H1 (cell line): ENCODE measurements at regions not wholly inside any gene's neighbourhood (a gene's known extent, or its start where the extent isn't known, plus 50 kb on each side); places are given as distances from the start of the nearest gene placed in this dataset.

ENCODE experiments used
- CTCF ChIA-PET: fragments of 300-600 bp; sonication (Branson Sonifier 250); formaldehyde crosslinking; loops from one replicate; lab custom pipeline; 2021; ENCODE audit not compliant: partially characterized antibody; lab: Charles Lee
- POLR2A ChIA-PET: fragments of 300-600 bp; sonication (Branson Sonifier 250); formaldehyde crosslinking; loops from one replicate; lab custom pipeline; 2021; ENCODE audit warnings: inconsistent platforms; ENCODE audit not compliant: partially characterized antibody; lab: Charles Lee
- DNase-seq, 2 experiments: peaks; one replicate each; pipeline versions ENCODE4 v3.0.0 to v3.0.0-alpha.2; 2010 to 2022; ENCODE audit warnings: low spot score in 2 of 2, low read depth in 1 of 2, mixed read lengths in 1 of 2
- FAIRE-seq: peaks from 2 replicates; lab custom pipeline; 2011; peaks lifted over from hg19 to GRCh38; lab: Jason Lieb, UNC
- H2AFZ ChIP-seq: 2 replicates; pipeline ENCODE4 v1.8.1; 2012; ENCODE audit warnings: low read length, inconsistent platforms
- H2AK5ac ChIP-seq: 2 replicates; pipeline ENCODE4 v1.6.1; 2013; ENCODE audit warnings: low read depth, low read length
- H2BK120ac ChIP-seq: replicated peaks from 2 replicates; pipeline ENCODE3; 2013; ENCODE audit warnings: low read depth, low read length, inconsistent platforms
- H2BK12ac ChIP-seq: 2 replicates; pipeline ENCODE4 v1.6.1; 2013; ENCODE audit warnings: low read depth, low read length
- H2BK15ac ChIP-seq: 2 replicates; pipeline ENCODE4 v1.6.1; 2013; ENCODE audit warnings: low read length
- H2BK20ac ChIP-seq: 2 replicates; pipeline ENCODE4 v1.6.1; 2013; ENCODE audit warnings: low read length
- H2BK5ac ChIP-seq: 2 replicates; pipeline ENCODE4 v1.6.1; 2013; ENCODE audit warnings: low read depth, low read length
- H3K14ac ChIP-seq: 2 replicates; pipeline ENCODE4 v1.6.1; 2013; ENCODE audit warnings: inconsistent platforms; ENCODE audit not compliant: insufficient read length
- H3K18ac ChIP-seq: 2 replicates; pipeline ENCODE4 v1.6.1; 2013; ENCODE audit warnings: low read length; ENCODE audit errors: extremely low read depth
- H3K23ac ChIP-seq: 2 replicates; pipeline ENCODE4 v1.6.1; 2013; ENCODE audit warnings: inconsistent platforms; ENCODE audit not compliant: insufficient read length
- H3K23me2 ChIP-seq: 2 replicates; pipeline ENCODE4 v1.6.1; 2013; ENCODE audit warnings: low read depth, low read length
- H3K27ac ChIP-seq: 2 replicates; pipeline ENCODE4 v1.6.1; 2011; ENCODE audit warnings: low read depth, low read length, inconsistent platforms
- H3K27me3 ChIP-seq, 4 experiments: replicated peaks in 1 of 4; 1 replicate in 1 of 4; 2 replicates in 3 of 4; pipeline versions ENCODE4 v1.6.1 to v1.8.1; 2011 to 2013; ENCODE audit warnings: low read length in 3 of 4, mild to moderate bottlenecking in 3 of 4, inconsistent platforms in 2 of 4, mixed read lengths in 2 of 4, moderate library complexity in 1 of 4; ENCODE audit not compliant: control insufficient read depth in 3 of 4, insufficient read depth in 3 of 4; ENCODE audit errors: extremely low read depth in 1 of 4
- H3K36me3 ChIP-seq, 4 experiments: 2 replicates each; pipeline versions ENCODE4 v1.6.1 to v1.8.1; 2011 to 2013; ENCODE audit warnings: mild to moderate bottlenecking in 4 of 4, low read length in 3 of 4, moderate library complexity in 2 of 4, control low read depth in 1 of 4, inconsistent platforms in 1 of 4; ENCODE audit not compliant: insufficient read depth in 4 of 4, control insufficient read depth in 2 of 4
- H3K4ac ChIP-seq: replicated peaks from 2 replicates; pipeline ENCODE3; 2013; ENCODE audit warnings: low read length, low read depth, mixed read lengths, inconsistent platforms; ENCODE audit not compliant: insufficient read length
- H3K4me1 ChIP-seq, 4 experiments: replicated peaks in 1 of 4; 1 replicate in 1 of 4; 2 replicates in 3 of 4; pipeline versions ENCODE4 v1.6.1 to v1.8.1; 2011 to 2013; ENCODE audit warnings: low read length in 3 of 4, inconsistent platforms in 2 of 4, mixed read lengths in 1 of 4; ENCODE audit not compliant: insufficient read depth in 4 of 4, control insufficient read depth in 3 of 4
- H3K4me2 ChIP-seq, 2 experiments: 2 replicates each; pipeline versions ENCODE4 v1.6.1 to v1.8.1; 2011 to 2013; ENCODE audit warnings: low read depth in 2 of 2, low read length in 2 of 2, control low read depth in 1 of 2, inconsistent platforms in 1 of 2, mild to moderate bottlenecking in 1 of 2; ENCODE audit not compliant: insufficient read depth in 1 of 2
- H3K4me3 ChIP-seq, 4 experiments: fragments of 200-600, 300-600 bp in 1 of 4; sonication (generic), shearing (Covaris generic), sonication (Bioruptor Twin) in 1 of 4; 2 replicates each; pipeline versions ENCODE4 v1.5.1 to v1.8.1; 2011 to 2016; ENCODE audit warnings: low read length in 4 of 4, low read depth in 3 of 4, control low read depth in 2 of 4, inconsistent platforms in 2 of 4, mild to moderate bottlenecking in 2 of 4, mixed read lengths in 1 of 4, moderate library complexity in 1 of 4; ENCODE audit not compliant: insufficient read depth in 2 of 4; ENCODE audit errors: extremely low read depth in 1 of 4
- H3K56ac ChIP-seq: replicated peaks from 2 replicates; pipeline ENCODE3; 2013; ENCODE audit warnings: low read depth, mild to moderate bottlenecking, mixed read lengths, low read length, inconsistent platforms; ENCODE audit not compliant: insufficient read length
- H3K79me1 ChIP-seq: 2 replicates; pipeline ENCODE4 v1.6.1; 2013; ENCODE audit warnings: low read depth, low read length, control low read depth
- H3K79me2 ChIP-seq, 2 experiments: 2 replicates each; pipeline versions ENCODE4 v1.6.1 to v1.8.1; 2012 to 2013; ENCODE audit warnings: low read length in 2 of 2, mild to moderate bottlenecking in 2 of 2, inconsistent platforms in 1 of 2; ENCODE audit not compliant: insufficient read depth in 2 of 2, control insufficient read depth in 1 of 2
- H3K9ac ChIP-seq, 4 experiments: replicated peaks in 1 of 4; 1 replicate in 1 of 4; 2 replicates in 3 of 4; pipeline versions ENCODE4 v1.6.1 to v1.8.1; 2011 to 2013; ENCODE audit warnings: low read depth in 3 of 4, low read length in 3 of 4, control low read depth in 2 of 4, mild to moderate bottlenecking in 2 of 4, moderate library complexity in 2 of 4, inconsistent platforms in 1 of 4; ENCODE audit errors: extremely low read depth in 1 of 4
- H3K9me3 ChIP-seq, 2 experiments: 2 replicates each; pipeline versions ENCODE4 v1.6.1 to v1.8.1; 2012 to 2013; ENCODE audit warnings: mild to moderate bottlenecking in 2 of 2, moderate library complexity in 2 of 2, control low read depth in 1 of 2, inconsistent platforms in 1 of 2, low read depth in 1 of 2, low read length in 1 of 2, mixed read lengths in 1 of 2; ENCODE audit not compliant: insufficient read depth in 2 of 2
- H4K20me1 ChIP-seq, 2 experiments: replicated peaks in 1 of 2; 2 replicates each; pipeline versions ENCODE3 to v1.8.1; 2011 to 2013; ENCODE audit warnings: inconsistent platforms in 2 of 2, low read length in 2 of 2, mild to moderate bottlenecking in 1 of 2; ENCODE audit not compliant: insufficient read depth in 2 of 2, control insufficient read depth in 1 of 2
- H4K5ac ChIP-seq: 2 replicates; pipeline ENCODE4 v1.6.1; 2013; ENCODE audit warnings: low read length, low read depth, mixed read lengths, inconsistent platforms; ENCODE audit not compliant: insufficient read length
- H4K8ac ChIP-seq: 2 replicates; pipeline ENCODE4 v1.8.0; 2013; ENCODE audit warnings: mild to moderate bottlenecking, moderate library complexity, low read length, inconsistent platforms; ENCODE audit not compliant: insufficient read depth; ENCODE audit errors: extremely low read depth
- H4K91ac ChIP-seq: replicated peaks from 2 replicates; pipeline ENCODE3; 2013; ENCODE audit warnings: low read length, mixed read lengths, inconsistent platforms; ENCODE audit not compliant: insufficient read length
- CTCF ChIP-seq, 3 experiments: IDR thresholded peaks; 1 replicate in 2 of 3; 2 replicates in 1 of 3; pipeline versions ENCODE4 v1.5.1 to v1.6.1; 2011; ENCODE audit warnings: low read length in 3 of 3, mild to moderate bottlenecking in 3 of 3, inconsistent platforms in 2 of 3, low read depth in 1 of 3, moderate library complexity in 1 of 3; ENCODE audit not compliant: insufficient read depth in 1 of 3; ENCODE audit errors: control extremely low read depth in 1 of 3
- JUN ChIP-seq: IDR thresholded peaks from 2 replicates; pipeline ENCODE4 v1.6.1; 2011; ENCODE audit warnings: low read depth, mild to moderate bottlenecking, improper control_type of control experiment, low read length
- RAD21 ChIP-seq, 2 experiments: IDR thresholded peaks in 1 of 2; conservative IDR thresholded peaks in 1 of 2; 2 replicates each; pipeline ENCODE4 v1.6.1; 2011; ENCODE audit warnings: low read depth in 2 of 2, low read length in 2 of 2, improper control_type of control experiment in 1 of 2, inconsistent platforms in 1 of 2, mild to moderate bottlenecking in 1 of 2, moderate library complexity in 1 of 2
- WGBS, 2 experiments: shearing (Covaris generic) in 1 of 2; methylation state at CpG; one replicate each; pipeline versions ENCODE4 v1.1.6 to v1.1.7; 2013 to 2015; ENCODE audit warnings: low lambda C conversion rate in 2 of 2, mixed read lengths in 2 of 2, inconsistent platforms in 1 of 2, low coverage in 1 of 2, missing lambda C conversion rate in 1 of 2; ENCODE audit not compliant: insufficient replicate concordance in 2 of 2, insufficient coverage in 1 of 2, insufficient read length in 1 of 2; ENCODE audit errors: extremely low coverage in 1 of 2, missing lambda C conversion rate in 1 of 2; 5-methylcytosine and 5-hydroxymethylcytosine counted together

- no peaks in the 10 kb centered on the region for H3K79me1 ChIP-seq
- H2BK12ac ChIP-seq, result no peak overlapping the region
- H3K9me3 ChIP-seq, result no peaks in the 10 kb centered on the region
- H2BK20ac ChIP-seq, result no peak overlapping the region
- no peak overlapping the region for H3K4ac ChIP-seq
- no peak overlapping the region for H3K9ac ChIP-seq
- H2BK15ac ChIP-seq, result no peak overlapping the region
- H2AFZ ChIP-seq, result no peak overlapping the region
- no peak overlapping the region for H2BK120ac ChIP-seq
- H3K27ac ChIP-seq, result no peak overlapping the region
- no peak overlapping the region for H3K56ac ChIP-seq
- H3K14ac ChIP-seq, result no peak overlapping the region
- no peak overlapping the region for H3K18ac ChIP-seq
- H4K8ac ChIP-seq, result no peak overlapping the region
- H3K4me2 ChIP-seq, result no peak overlapping the region
- H3K23ac ChIP-seq, result no peak overlapping the region
- ChIA-PET POLR2A (no interaction called here), CTCF (interaction anchor here (1.1 to 1.3 kb wide), 3 partner anchors 10 to 109 kb away, joined by 3 read pairs; no protein-coding TSS in a partner anchor)
- H4K20me1 ChIP-seq, result no peaks in the 10 kb centered on the region
- peaks cover 0 to 2% (median 0%) of the 10 kb centered on the region in 4 experiments; a peak in 1 of 7 replicates for H3K4me1 ChIP-seq
- no peak overlapping the region for H4K5ac ChIP-seq
- WGBS, 2 experiments, result 90% methylated on average over 1 of the region's 1 CpG; no CpG with 5 or more reads in 1 of the 2 experiments
- DNase-seq (no peak), FAIRE-seq (no peak)
- no peak overlapping the region for H2AK5ac ChIP-seq
- H3K4me3 ChIP-seq, result no peak overlapping the region
- H3K23me2 ChIP-seq, result no peaks in the 10 kb centered on the region
- H4K91ac ChIP-seq, result no peak overlapping the region
- H2BK5ac ChIP-seq, result no peak overlapping the region
- H3K36me3 ChIP-seq, result no peaks in the 10 kb centered on the region
- TF ChIP-seq JUN, result no peak
- TF ChIP-seq CTCF (IDR thresholded peaks at IDR 0.05; ENCODE audit: control extremely low read depth in 1 of 3, insufficient read depth in 1 of 3, low read depth in 1 of 3, low read length in 3 of 3), result peak in 1 of 3 experiments; percentile 29; a peak in 1 of 4 replicates
- peak; percentile 35 to 38; a peak in 3 of 4 replicates for TF ChIP-seq RAD21 (IDR thresholded peaks at IDR 0.05 in 1 of 2, conservative IDR thresholded peaks at IDR 0.05 in 1 of 2; ENCODE audit: low read depth in 2 of 2, low read length in 2 of 2)
- H3K79me2 ChIP-seq, result no peaks in the 10 kb centered on the region
- no peaks in the 10 kb centered on the region for H3K27me3 ChIP-seq
Observed at GRCh38 chrX:77114501-77114900, 332.7 kb upstream of the FGF16 start.
